Panc1 (cell line): ENCODE measurements at regions not wholly inside any gene's neighbourhood (a gene's known extent, or its start where the extent isn't known, plus 50 kb on each side); places are given as distances from the start of the nearest gene placed in this dataset.

Source experiments
- ATAC-seq: fragments of 200-7000 bp; cut with Tn5 transposase; 2 replicates; pipeline ENCODE4 v1.9.1; 2020; ENCODE audit warnings: mild to moderate bottlenecking, moderate library complexity
- BruUV-seq: library from RNA; stranded (reverse); fragments of 400-500 nt; replicated peaks from 2 replicates; lab custom pipeline; 2021; lab: Mats Ljungman, UMichigan
- CTCF ChIA-PET: fragments of 300-600 bp; sonication (Branson Sonifier 250); formaldehyde crosslinking; loops from one replicate; lab custom pipeline; 2022; ENCODE audit warnings: antibody characterized with exemption; lab: Charles Lee
- POLR2A ChIA-PET: fragments of 300-600 bp; sonication (Branson Sonifier 250); formaldehyde crosslinking; loops from one replicate; lab custom pipeline; 2022; ENCODE audit warnings: antibody characterized with exemption; lab: Charles Lee
- DNase-seq: peaks from one replicate; pipeline ENCODE4 v3.0.0-alpha.2; 2010; ENCODE audit warnings: low read depth, low spot score
- H3K27ac ChIP-seq: 2 replicates; pipeline ENCODE4 v1.5.1; 2011; ENCODE audit warnings: mild to moderate bottlenecking, low read length, inconsistent platforms
- H3K27me3 ChIP-seq: fragments of 200-500 bp; sonication (Bioruptor generic); 2 replicates; pipeline ENCODE4 v1.6.0; 2014; ENCODE audit warnings: low read length, inconsistent platforms; ENCODE audit not compliant: control insufficient read depth, insufficient read depth
- H3K36me3 ChIP-seq: fragments of 200-500 bp; sonication (Bioruptor generic); 2 replicates; pipeline ENCODE4 v1.5.1; 2014; ENCODE audit warnings: inconsistent platforms, mild to moderate bottlenecking, low read length, moderate library complexity; ENCODE audit not compliant: control insufficient read depth, insufficient read depth
- H3K4me1 ChIP-seq: 2 replicates; pipeline ENCODE4 v1.5.1; 2011; ENCODE audit warnings: inconsistent platforms, mild to moderate bottlenecking, low read length, moderate library complexity; ENCODE audit not compliant: control insufficient read depth, insufficient read depth
- H3K4me3 ChIP-seq, 2 experiments: 2 replicates each; pipeline ENCODE4 v1.5.1; 2011 to 2012; ENCODE audit warnings: low read depth in 2 of 2, low read length in 2 of 2, mild to moderate bottlenecking in 2 of 2, inconsistent platforms in 1 of 2, moderate library complexity in 1 of 2
- H3K9me3 ChIP-seq: fragments of 200-500 bp; sonication (Bioruptor generic); 2 replicates; pipeline ENCODE4 v1.5.1; 2014; ENCODE audit warnings: low read depth, mild to moderate bottlenecking, inconsistent platforms, low read length, moderate library complexity; ENCODE audit not compliant: control insufficient read depth, insufficient read depth
- POLR2AphosphoS5 ChIP-seq: IDR thresholded peaks from 2 replicates; pipeline ENCODE4 v1.6.1; 2012; ENCODE audit warnings: mild to moderate bottlenecking, low read depth, low read length, moderate library complexity
- SIN3A ChIP-seq: IDR thresholded peaks from 2 replicates; pipeline ENCODE4 v1.6.1; 2012; ENCODE audit warnings: low read depth, mild to moderate bottlenecking, low read length, moderate library complexity, borderline replicate concordance; ENCODE audit not compliant: insufficient read depth
- TCF7L2 ChIP-seq: IDR thresholded peaks from 2 replicates; pipeline ENCODE4 v1.6.1; 2011; ENCODE audit warnings: mild to moderate bottlenecking, low read depth, low read length, inconsistent platforms
- in situ Hi-C: cut with HindIII; loops from 2 replicates; pipeline ENCODE4 v1.10.0; 2016; ENCODE audit warnings: low sequenced_read_pairs, low pct_unique_long_range_greater_than_20kb
- intact Hi-C: fragments of 100-400 bp; cut with micrococcal nuclease; formaldehyde crosslinking; loops from one replicate; pipeline ENCODE4 v1.10.0; 2022; ENCODE audit not compliant: unreplicated experiment
- TF ChIP-seq, protein P1 (sequence below): fragments of 450-650 bp; IDR thresholded peaks from 2 replicates; pipeline ENCODE4 v1.5.1; 2017; ENCODE audit warnings: mild to moderate bottlenecking
- TF ChIP-seq, protein P2 (sequence below), 2 experiments: IDR thresholded peaks; 2 replicates each; pipeline ENCODE4 v1.6.1; 2011 to 2012; ENCODE audit warnings: low read depth in 2 of 2, control low read depth in 1 of 2, low read length in 1 of 2, mild to moderate bottlenecking in 1 of 2, moderate library complexity in 1 of 2; ENCODE audit not compliant: insufficient read depth in 1 of 2

DNA sequence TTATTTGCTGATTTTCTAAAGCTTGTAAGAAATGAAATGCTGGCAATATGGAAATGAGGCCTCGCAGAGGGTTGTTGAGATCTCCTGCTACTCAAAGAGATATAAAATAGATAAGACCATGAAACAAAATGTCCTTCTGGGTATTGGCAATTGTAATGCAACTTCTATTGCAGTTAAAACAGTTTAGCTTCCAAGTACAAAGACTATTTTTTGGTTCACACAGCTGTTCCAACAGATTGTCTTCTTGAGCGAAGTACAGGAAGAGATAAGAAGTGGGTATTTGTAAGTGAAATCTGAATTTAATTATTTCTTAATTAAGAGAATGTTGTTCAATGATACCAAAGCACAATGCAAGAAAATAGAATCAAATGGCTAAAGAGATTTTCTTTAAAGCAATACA lies 801.5 kb upstream of the GBE1 start:
- in situ Hi-C loops, result no loop called here
- no peak for DNase-seq
- CTCF ChIA-PET, result no interaction called here

DNA sequence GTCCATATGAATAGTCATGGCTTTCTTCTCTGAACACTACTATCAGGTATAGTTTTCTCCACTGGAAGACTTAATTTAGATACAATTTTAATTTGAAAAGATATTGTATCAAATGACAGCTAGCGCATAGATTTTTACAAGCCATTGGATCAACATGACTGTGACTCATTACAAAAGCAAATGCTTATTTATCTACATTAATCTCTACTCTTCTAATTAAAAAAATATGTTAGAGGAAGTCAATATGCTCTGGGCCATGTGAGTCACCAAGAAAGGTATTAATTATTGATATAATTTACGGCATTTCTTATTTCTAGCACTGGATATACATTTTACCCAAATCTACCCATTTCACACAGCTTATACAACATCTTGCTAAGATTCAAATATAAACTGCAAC lies 800.3 kb upstream of the GBE1 start:
- no TSS peak for BruUV-seq
- H3K9me3 ChIP-seq, result no peaks in the 10 kb centered on the region
- ATAC-seq (no peak), DNase-seq (no peak)
- no peaks in the 10 kb centered on the region for H3K27me3 ChIP-seq
- no peak overlapping the region for H3K4me3 ChIP-seq
- H3K27ac ChIP-seq, result no peak overlapping the region
- in situ Hi-C loops, result no loop called here
- TF ChIP-seq SIN3A (no peak), TCF7L2 (no peak), POLR2AphosphoS5 (no peak)
- TF ChIP-seq, protein P1, sequence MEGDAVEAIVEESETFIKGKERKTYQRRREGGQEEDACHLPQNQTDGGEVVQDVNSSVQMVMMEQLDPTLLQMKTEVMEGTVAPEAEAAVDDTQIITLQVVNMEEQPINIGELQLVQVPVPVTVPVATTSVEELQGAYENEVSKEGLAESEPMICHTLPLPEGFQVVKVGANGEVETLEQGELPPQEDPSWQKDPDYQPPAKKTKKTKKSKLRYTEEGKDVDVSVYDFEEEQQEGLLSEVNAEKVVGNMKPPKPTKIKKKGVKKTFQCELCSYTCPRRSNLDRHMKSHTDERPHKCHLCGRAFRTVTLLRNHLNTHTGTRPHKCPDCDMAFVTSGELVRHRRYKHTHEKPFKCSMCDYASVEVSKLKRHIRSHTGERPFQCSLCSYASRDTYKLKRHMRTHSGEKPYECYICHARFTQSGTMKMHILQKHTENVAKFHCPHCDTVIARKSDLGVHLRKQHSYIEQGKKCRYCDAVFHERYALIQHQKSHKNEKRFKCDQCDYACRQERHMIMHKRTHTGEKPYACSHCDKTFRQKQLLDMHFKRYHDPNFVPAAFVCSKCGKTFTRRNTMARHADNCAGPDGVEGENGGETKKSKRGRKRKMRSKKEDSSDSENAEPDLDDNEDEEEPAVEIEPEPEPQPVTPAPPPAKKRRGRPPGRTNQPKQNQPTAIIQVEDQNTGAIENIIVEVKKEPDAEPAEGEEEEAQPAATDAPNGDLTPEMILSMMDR, result no peak
- TF ChIP-seq, protein P2, sequence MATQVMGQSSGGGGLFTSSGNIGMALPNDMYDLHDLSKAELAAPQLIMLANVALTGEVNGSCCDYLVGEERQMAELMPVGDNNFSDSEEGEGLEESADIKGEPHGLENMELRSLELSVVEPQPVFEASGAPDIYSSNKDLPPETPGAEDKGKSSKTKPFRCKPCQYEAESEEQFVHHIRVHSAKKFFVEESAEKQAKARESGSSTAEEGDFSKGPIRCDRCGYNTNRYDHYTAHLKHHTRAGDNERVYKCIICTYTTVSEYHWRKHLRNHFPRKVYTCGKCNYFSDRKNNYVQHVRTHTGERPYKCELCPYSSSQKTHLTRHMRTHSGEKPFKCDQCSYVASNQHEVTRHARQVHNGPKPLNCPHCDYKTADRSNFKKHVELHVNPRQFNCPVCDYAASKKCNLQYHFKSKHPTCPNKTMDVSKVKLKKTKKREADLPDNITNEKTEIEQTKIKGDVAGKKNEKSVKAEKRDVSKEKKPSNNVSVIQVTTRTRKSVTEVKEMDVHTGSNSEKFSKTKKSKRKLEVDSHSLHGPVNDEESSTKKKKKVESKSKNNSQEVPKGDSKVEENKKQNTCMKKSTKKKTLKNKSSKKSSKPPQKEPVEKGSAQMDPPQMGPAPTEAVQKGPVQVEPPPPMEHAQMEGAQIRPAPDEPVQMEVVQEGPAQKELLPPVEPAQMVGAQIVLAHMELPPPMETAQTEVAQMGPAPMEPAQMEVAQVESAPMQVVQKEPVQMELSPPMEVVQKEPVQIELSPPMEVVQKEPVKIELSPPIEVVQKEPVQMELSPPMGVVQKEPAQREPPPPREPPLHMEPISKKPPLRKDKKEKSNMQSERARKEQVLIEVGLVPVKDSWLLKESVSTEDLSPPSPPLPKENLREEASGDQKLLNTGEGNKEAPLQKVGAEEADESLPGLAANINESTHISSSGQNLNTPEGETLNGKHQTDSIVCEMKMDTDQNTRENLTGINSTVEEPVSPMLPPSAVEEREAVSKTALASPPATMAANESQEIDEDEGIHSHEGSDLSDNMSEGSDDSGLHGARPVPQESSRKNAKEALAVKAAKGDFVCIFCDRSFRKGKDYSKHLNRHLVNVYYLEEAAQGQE (IDR thresholded peaks at IDR 0.05; ENCODE audit: insufficient read depth in 1 of 2, low read depth in 2 of 2, low read length in 1 of 2), result no peak
- no peaks in the 10 kb centered on the region for H3K4me1 ChIP-seq
- ChIA-PET CTCF (no interaction called here), POLR2A (no interaction called here)
- no peaks in the 10 kb centered on the region for H3K36me3 ChIP-seq
- intact Hi-C loops, result no loop called here

More for the DNA sequence above, 801.5 kb upstream of the GBE1 start:
- intact Hi-C loops, result no loop called here
- no peaks in the 10 kb centered on the region for H3K9me3 ChIP-seq
- no peak overlapping the region for H3K4me3 ChIP-seq
- no peaks in the 10 kb centered on the region for H3K4me1 ChIP-seq
- no peak for ATAC-seq
- POLR2A ChIA-PET, result no interaction called here
- no TSS peak for BruUV-seq
- no peak overlapping the region for H3K27ac ChIP-seq
- TF ChIP-seq POLR2AphosphoS5 (no peak), SIN3A (no peak), TCF7L2 (no peak)
- TF ChIP-seq, protein P1, result no peak
- TF ChIP-seq, protein P2 (IDR thresholded peaks at IDR 0.05; ENCODE audit: insufficient read depth in 1 of 2, low read depth in 2 of 2, low read length in 1 of 2), result no peak
- H3K27me3 ChIP-seq, result no peaks in the 10 kb centered on the region
- H3K36me3 ChIP-seq, result no peaks in the 10 kb centered on the region
